Activated T-cell treated with anti-CD3 and anti-CD28 coated beads for 1 hour (primary cell): ENCODE measurements at regions not wholly inside any gene's neighbourhood (a gene's known extent, or its start where the extent isn't known, plus 50 kb on each side); places are given as distances from the start of the nearest gene placed in this dataset.

ENCODE experiments used
- DNase-seq: peaks from one replicate; pipeline ENCODE4 v3.0.0-alpha.2; 2020; ENCODE audit warnings: low read depth

- DNase-seq: no peak
Observed at GRCh38 chr6:30806581-30807183, 62.3 kb upstream of the IER3 start.

DNA sequence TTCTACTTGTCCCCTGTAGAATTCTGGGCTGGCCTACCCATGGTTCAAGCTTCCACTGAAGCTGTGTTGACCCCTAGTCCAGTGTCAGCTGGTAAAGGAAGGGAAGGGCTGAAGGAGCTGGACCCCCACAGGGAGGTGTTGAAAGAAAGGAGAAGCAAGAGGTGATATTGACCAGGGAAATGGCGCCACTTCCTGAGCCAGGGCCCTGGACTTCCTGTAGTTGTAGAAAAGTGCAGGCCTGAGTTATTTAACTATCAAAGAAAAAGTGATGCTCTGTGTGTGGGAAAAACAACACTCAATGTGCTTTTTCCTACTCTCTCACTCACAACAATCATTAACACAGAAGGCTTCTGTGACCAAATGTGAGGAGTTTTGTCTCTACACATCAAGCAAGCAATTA is 60.0 kb upstream of the IER3 start:
- no peak for DNase-seq

- DNase-seq: no peak
Observed at GRCh38 chr6:30802731-30803130, 58.4 kb upstream of the IER3 start.

DNA sequence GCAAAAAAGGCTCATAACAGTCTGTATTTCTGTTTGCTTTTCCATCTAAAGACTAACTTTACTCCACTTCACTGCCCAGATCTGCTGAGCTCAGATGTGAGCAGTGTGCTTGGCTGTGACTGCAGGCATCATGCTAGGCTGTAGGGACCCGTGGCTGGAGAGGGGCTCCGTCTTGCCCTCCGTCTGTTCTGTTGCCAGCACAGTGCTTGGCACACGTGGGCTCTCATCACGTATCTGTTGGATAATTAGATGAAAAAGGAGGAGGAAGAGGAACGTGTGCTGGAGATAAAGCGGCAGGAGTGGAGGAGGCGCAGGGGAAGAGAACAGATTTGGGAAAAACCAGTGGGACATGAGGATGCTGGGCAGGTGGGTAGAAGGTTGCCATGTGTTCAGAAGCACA is 57.6 kb upstream of the IER3 start:
- no peak for DNase-seq

- DNase-seq: no peak
Observed at GRCh38 chr6:30800871-30801270, 56.5 kb upstream of the IER3 start.

GRCh38 chr6:30799210-30799609 is 54.9 kb upstream of the IER3 start:
- no peak for DNase-seq

GRCh38 chr6:30798494-30798893 is 54.1 kb upstream of the IER3 start:
- DNase-seq: no peak

DNA sequence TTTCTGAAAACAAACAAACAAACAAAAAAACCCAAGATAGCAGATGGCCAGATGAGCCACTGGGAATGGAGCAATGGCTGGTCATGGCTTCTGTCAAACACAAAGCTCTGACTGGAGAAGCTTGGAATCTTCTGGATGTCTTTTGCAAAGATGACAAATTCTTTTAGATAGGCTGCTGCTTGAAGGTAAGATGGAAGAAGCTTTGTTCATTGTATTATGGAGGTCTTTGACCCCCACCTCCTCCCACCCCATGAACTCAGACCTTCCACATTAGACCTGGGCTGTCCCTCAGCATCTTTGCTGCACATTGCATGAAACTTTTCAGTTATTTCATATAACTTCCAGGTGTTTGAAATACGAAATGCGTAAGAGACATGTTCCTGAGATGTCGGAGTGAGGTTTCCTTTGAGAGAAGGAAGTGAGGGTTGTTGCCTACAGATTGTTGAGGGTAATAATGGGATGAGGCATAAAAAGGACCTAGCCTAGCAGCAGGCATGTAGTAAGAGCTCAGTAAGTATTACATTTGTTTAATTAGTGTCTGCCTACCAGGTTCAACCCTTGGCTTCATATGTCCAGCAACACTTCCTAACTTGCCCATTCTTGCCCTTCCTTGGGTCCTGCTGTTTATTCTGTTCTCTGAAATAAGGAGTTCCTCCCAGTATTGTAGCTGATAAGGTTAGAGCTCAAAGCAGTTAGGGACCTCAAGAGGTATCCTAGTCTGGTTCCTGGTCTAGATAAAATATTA is 51.4 kb upstream of the IER3 start:
- no peak for DNase-seq
